Amniotic stem cell (primary cell): ENCODE measurements at regions not wholly inside any gene's neighbourhood (a gene's known extent, or its start where the extent isn't known, plus 50 kb on each side); places are given as distances from the start of the nearest gene placed in this dataset.
"Not testable (repeated sequence)": the region's sequence is repeated elsewhere in the genome, so short reads cannot be mapped to it uniquely, and the experiment has no call there.

ENCODE experiments used
- DNase-seq: peaks from one replicate; lab custom pipeline; 2025; lab: John Stamatoyannopoulos, UW

DNA sequence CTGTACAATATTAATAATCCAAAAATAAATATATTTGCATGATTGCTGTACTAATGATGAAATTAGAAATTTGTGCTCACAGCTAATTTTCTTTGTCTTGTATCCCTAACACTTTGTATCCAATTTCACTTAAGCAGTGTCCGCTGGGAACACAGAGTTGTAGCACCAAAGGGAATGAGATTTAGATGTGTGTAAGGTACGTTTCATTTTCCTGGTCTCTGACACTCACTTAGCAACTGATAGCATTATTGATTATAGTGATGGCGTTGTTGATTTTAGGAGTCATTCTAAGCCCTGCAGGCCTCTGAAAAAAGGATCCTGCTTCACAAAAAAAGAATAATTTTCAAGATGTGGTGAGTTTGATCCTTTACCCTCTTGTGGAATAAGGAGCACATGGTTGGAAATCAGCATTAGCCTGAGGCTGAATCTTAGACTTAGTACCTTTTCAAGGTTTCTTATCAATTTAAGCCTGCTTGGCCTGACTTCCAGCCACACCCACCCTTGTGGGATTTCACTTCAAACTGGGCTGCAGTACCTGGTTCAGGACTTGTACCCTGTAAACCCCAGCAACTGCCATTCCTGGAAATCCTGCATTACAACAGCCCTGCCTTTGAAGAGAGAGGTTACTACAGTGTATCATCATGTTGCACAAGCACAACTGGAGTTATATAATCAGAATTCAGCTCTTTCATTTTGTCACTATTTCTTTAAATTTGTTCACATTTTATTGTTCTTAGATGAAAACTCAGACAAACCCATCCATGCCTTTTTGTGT, 116.2 kb downstream of the RND3 start:
- DNase-seq: no peak

- DNase-seq: no peak
Observed at GRCh38 chr2:150370561-150370960, 116.9 kb downstream of the RND3 start.

DNA sequence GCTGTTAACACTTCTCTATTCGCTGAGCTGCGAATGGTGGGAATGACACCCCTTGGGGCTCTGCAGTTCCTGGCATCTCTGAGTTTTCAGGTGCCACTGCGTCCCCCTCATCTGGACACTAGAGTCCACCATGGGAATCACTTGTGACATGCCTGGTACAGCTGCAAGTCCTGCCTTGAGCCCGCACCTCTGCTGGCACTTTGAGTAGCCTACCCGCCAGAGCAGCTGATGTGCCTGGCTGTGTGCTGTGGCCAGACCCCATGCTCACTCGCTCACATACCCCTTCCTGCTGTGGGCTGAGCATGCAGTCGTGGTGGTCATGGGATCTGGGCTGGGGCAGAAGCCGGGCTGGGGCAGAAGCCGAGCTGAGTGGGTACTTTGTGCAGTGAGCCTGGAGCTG, 117.6 kb downstream of the RND3 start:
- DNase-seq: no peak

DNA sequence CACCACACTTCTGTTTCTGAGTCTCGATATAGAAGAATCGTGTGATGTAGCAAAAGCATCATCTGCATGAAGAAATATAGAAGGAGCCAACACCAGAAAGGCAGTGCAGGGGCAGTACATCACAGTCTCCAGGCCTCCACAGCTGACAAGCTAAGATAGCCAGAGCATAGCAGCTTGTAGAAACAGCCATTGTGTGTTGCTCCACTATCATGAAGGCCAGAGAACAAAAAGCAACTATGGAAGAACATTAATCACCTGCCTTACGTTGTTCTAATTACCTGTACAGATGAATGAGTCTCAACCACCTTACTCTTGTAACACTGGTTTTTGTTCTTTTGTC, 129.0 kb downstream of the RND3 start:
- DNase-seq: no peak

GRCh38 chr2:150357770-150358467, 129.5 kb downstream of the RND3 start:
- no peak for DNase-seq

GRCh38 chr2:150355440-150355839, 132.0 kb downstream of the RND3 start:
- no peak for DNase-seq

- DNase-seq: no peak
Observed at GRCh38 chr2:150353376-150353775, 134.1 kb downstream of the RND3 start.

- no peak for DNase-seq
Observed at GRCh38 chr2:150351922-150352321, 135.5 kb downstream of the RND3 start.

DNA sequence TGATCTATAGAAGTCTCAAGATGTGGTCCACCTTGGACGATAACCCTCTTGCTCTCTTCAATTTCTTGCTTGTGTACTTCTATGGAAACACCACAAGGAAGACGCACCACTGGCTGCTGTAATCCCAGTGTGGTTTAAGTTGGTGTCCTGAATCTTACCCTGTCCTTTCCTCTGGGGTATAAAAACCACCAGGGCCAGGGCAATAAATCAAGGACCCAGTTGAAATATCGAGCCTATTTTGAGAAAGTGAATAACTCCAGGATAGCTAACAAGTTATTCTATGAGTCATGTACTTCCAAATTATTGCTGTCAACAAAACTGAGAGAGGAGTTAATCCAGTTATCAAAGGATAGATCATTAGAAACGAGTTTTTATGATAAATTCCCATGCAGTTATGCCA, 137.0 kb downstream of the RND3 start:
- DNase-seq: no peak

DNA sequence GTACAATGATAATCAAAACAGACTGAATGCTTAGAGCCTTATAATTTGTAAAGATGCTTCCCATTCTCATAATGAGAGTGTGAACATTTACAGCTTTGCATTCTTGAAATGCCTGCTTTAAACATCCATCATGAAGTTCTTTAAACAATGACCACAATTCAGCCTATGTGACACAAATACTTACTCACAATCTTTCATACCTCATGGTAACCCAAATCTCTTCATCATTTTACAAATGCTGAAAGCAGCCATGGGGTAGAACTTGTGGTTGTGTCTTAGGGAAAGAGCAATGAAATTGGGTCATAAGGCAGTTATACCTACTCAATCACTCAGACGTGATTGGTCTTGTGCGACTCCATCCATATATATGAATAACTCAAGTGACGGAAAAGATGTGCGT, 140.7 kb downstream of the RND3 start:
- no peak for DNase-seq

- no peak for DNase-seq
Observed at GRCh38 chr2:150341982-150342680, 145.3 kb downstream of the RND3 start.

- no peak for DNase-seq
Observed at GRCh38 chr2:150339951-150340350, 147.5 kb downstream of the RND3 start.

GRCh38 chr2:150339282-150339681, 148.2 kb downstream of the RND3 start:
- no peak for DNase-seq

- no peak for DNase-seq
Observed at GRCh38 chr2:150335596-150335995, 151.9 kb downstream of the RND3 start.

GRCh38 chr2:150332383-150332782, 155.1 kb downstream of the RND3 start:
- no peak for DNase-seq

GRCh38 chr2:150327564-150328489, 159.6 kb downstream of the RND3 start:
- no peak for DNase-seq

DNA sequence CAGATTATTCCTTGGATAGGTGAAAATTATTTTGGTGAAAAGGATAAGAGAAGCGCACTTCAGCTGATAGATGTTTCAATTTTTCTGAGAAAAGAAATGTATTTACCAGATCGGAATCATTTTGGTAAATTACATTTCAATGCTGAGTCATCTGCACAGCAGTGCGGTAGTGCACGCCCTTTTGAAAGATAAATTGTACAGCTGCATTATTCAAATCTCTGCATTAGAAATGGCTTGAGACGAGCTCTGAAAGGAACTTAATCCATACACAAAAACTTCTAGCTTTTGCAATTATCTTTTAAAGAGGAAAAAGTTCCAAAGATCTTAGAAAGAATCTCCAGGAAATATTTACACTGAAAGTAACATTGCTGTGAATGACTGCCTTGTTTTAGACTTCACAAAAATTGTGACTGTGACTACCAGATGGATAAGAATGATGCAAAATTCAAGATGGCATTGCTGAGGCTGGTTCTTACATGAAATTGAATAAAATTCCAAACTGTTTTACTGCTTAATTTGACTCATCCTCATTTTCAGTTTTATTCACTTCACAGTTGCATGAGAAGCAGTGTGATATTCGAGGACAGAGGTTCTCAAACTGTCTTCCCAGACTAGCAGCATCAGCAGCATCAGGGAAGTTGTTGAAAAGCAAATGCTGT, 161.7 kb downstream of the RND3 start:
- DNase-seq: no peak

GRCh38 chr2:150323071-150323470, 164.4 kb downstream of the RND3 start:
- not testable (repeated sequence) for DNase-seq

DNA sequence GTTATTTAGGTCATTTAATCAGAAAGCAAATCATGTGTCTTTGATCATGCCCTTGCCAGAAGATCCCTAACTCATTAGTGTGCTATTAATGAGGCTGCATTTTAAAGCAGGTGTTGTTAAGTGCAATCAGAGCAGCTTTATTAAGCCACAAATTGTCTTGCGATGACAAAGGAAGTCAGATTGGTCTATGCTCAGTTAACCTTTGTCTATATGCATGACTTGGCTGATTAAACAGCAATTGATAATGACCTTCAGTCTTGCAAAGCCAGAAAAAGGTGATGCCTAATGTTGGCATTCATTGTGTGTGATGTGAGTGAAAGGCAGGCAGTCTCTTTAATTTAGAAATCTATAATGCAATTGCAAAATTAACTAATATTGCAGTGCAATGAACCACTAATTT, 166.9 kb downstream of the RND3 start:
- no peak for DNase-seq

DNA sequence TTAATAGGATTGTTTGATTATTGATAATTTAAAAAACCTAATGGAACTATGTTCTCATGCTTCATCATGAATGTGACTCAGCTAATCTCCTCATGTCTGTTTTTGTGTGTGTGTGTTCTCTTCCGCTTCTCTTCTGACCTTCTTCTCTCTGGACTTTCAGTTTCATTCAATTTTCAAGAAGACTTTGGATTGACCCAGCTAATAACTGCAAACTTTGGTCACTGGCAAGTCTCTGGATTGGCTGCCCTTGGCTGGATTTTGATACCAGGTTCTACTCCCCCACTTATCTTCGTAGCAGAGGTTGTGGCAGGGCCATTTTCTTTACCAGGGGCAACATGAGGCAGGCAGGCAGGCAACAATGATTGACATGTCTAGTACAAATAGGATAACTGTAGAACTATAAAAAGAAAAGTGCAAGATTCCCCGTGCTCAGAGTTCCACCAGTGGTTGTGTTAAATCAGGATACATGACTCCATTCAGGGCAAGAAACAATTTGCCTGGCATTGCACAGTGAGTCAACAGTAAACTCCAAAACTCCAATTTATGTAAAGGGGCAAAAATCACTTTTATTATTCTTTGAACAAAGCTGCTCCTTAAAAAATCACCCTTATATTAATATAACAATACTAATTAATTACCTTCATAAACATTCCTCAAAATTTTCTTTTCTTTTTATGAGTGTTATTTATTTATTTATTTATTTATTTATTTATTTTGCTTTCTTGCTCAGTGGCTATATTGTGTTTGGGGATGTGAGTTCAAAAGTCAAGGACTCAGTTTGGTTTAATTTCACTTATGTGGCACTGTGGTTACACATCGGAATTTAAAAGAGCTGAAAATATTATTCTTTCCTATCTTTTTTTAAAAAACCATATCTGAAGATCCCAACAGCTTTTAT, 167.6 kb downstream of the RND3 start:
- DNase-seq: no peak

GRCh38 chr2:150319085-150319484, 168.4 kb downstream of the RND3 start:
- DNase-seq: no peak
